H9 (cell line): ENCODE measurements at regions not wholly inside any gene's neighbourhood (a gene's known extent, or its start where the extent isn't known, plus 50 kb on each side); places are given as distances from the start of the nearest gene placed in this dataset.

ENCODE experiments used
- DNase-seq: peaks from one replicate; pipeline ENCODE4 v3.0.0-alpha.2; 2017
- H2AFZ ChIP-seq: one replicate; pipeline ENCODE4 v1.6.1; 2013; ENCODE audit warnings: mild to moderate bottlenecking, low read length, control low read depth, moderate library complexity
- H2AK5ac ChIP-seq: 2 replicates; pipeline ENCODE4 v1.6.1; 2013; ENCODE audit warnings: low read length, control low read depth, mixed read lengths; ENCODE audit not compliant: insufficient read length
- H2BK120ac ChIP-seq: one replicate; pipeline ENCODE4 v1.6.1; 2013; ENCODE audit warnings: low read depth, mild to moderate bottlenecking, low read length, control low read depth, inconsistent platforms; ENCODE audit not compliant: poor library complexity, severe bottlenecking
- H2BK12ac ChIP-seq: 2 replicates; pipeline ENCODE4 v1.6.1; 2013; ENCODE audit warnings: low read length, control low read depth, mixed read lengths, low read depth; ENCODE audit not compliant: insufficient read length
- H2BK15ac ChIP-seq: 2 replicates; pipeline ENCODE4 v1.6.1; 2013; ENCODE audit warnings: low read depth, low read length, control low read depth
- H2BK20ac ChIP-seq: one replicate; pipeline ENCODE4 v1.6.1; 2013; ENCODE audit warnings: low read depth, mild to moderate bottlenecking, low read length, control low read depth, inconsistent platforms; ENCODE audit not compliant: poor library complexity, severe bottlenecking
- H2BK5ac ChIP-seq: 2 replicates; pipeline ENCODE4 v1.6.1; 2013; ENCODE audit warnings: low read length, control low read depth, mixed read lengths; ENCODE audit not compliant: insufficient read length
- H3K14ac ChIP-seq: 2 replicates; pipeline ENCODE4 v1.6.1; 2013; ENCODE audit warnings: low read length, control low read depth; ENCODE audit not compliant: insufficient read depth
- H3K18ac ChIP-seq: 2 replicates; pipeline ENCODE4 v1.6.1; 2013; ENCODE audit warnings: low read depth, mild to moderate bottlenecking, mixed read lengths, low read length, control low read depth; ENCODE audit not compliant: insufficient read length
- H3K23ac ChIP-seq: 2 replicates; pipeline ENCODE4 v1.6.1; 2013; ENCODE audit warnings: low read length, control low read depth, mixed read lengths, low read depth; ENCODE audit not compliant: insufficient read length
- H3K23me2 ChIP-seq: 2 replicates; pipeline ENCODE4 v1.6.1; 2013; ENCODE audit warnings: low read depth, mild to moderate bottlenecking, mixed read lengths, low read length, control low read depth; ENCODE audit not compliant: insufficient read length, poor library complexity, severe bottlenecking
- H3K27ac ChIP-seq: 2 replicates; pipeline ENCODE4 v1.5.1; 2013; ENCODE audit warnings: low read length, control low read depth, mixed read lengths, low read depth; ENCODE audit not compliant: insufficient read length
- H3K27me3 ChIP-seq: 2 replicates; pipeline ENCODE4 v1.6.1; 2013; ENCODE audit warnings: low read length, control low read depth, inconsistent platforms; ENCODE audit not compliant: insufficient read depth
- H3K4ac ChIP-seq: 2 replicates; pipeline ENCODE4 v1.6.1; 2013; ENCODE audit warnings: low read depth, mild to moderate bottlenecking, control low read depth, inconsistent platforms, low read length, moderate library complexity
- H3K4me1 ChIP-seq: 2 replicates; pipeline ENCODE4 v1.6.1; 2013; ENCODE audit warnings: low read length, control low read depth, inconsistent platforms; ENCODE audit not compliant: insufficient read depth
- H3K4me2 ChIP-seq: 2 replicates; pipeline ENCODE4 v1.6.1; 2013; ENCODE audit warnings: low read length, control low read depth, mixed read lengths; ENCODE audit not compliant: insufficient read length, insufficient read depth
- H3K56ac ChIP-seq: 2 replicates; pipeline ENCODE4 v1.6.1; 2013; ENCODE audit warnings: low read depth, mild to moderate bottlenecking, mixed read lengths, low read length, control low read depth; ENCODE audit not compliant: insufficient read length
- H3K79me1 ChIP-seq: 2 replicates; pipeline ENCODE4 v1.6.1; 2013; ENCODE audit warnings: low read depth, mild to moderate bottlenecking, moderate library complexity, low read length, control low read depth, inconsistent platforms; ENCODE audit not compliant: insufficient read depth, poor library complexity, severe bottlenecking
- H3K79me2 ChIP-seq: 2 replicates; pipeline ENCODE4 v1.6.1; 2013; ENCODE audit warnings: low read length, control low read depth, inconsistent platforms; ENCODE audit not compliant: insufficient read depth
- H3K9ac ChIP-seq: 2 replicates; pipeline ENCODE4 v1.6.1; 2013; ENCODE audit warnings: low read length, control low read depth, mixed read lengths; ENCODE audit not compliant: insufficient read length; ENCODE audit errors: extremely low read depth
- H3K9me3 ChIP-seq: one replicate; pipeline ENCODE4 v1.6.1; 2013; ENCODE audit warnings: low read depth, low read length, inconsistent platforms; ENCODE audit not compliant: control insufficient read depth
- H3T11ph ChIP-seq: one replicate; pipeline ENCODE4 v1.6.1; 2013; ENCODE audit warnings: mild to moderate bottlenecking, low read length, control low read depth, inconsistent platforms
- H4K20me1 ChIP-seq: one replicate; pipeline ENCODE4 v1.6.1; 2013; ENCODE audit not compliant: control insufficient read depth, insufficient read length, insufficient read depth
- H4K5ac ChIP-seq: 2 replicates; pipeline ENCODE4 v1.6.1; 2013; ENCODE audit warnings: low read depth, mild to moderate bottlenecking, mixed read lengths, low read length, control low read depth; ENCODE audit not compliant: insufficient read length
- H4K8ac ChIP-seq: replicated peaks from 2 replicates; pipeline ENCODE4 v1.6.1; 2013; ENCODE audit warnings: low read length, control low read depth, mixed read lengths, low read depth; ENCODE audit not compliant: insufficient read length
- H4K91ac ChIP-seq: 2 replicates; pipeline ENCODE4 v1.6.1; 2013; ENCODE audit warnings: low read depth, mild to moderate bottlenecking, moderate library complexity, mixed read lengths, low read length, control low read depth; ENCODE audit not compliant: insufficient read length
- H3K27ac Mint-ChIP-seq, 3 experiments: 2 replicates in 2 of 3; 3 replicates in 1 of 3; pipeline ENCODE4 v1.8.0; 2020 to 2021; ENCODE audit warnings: mixed read lengths in 3 of 3, mild to moderate bottlenecking in 1 of 3, moderate library complexity in 1 of 3
- H3K27me3 Mint-ChIP-seq: 2 replicates; pipeline ENCODE4 v1.8.0; 2021; ENCODE audit warnings: low read depth, mild to moderate bottlenecking, moderate library complexity, mixed read lengths
- H3K36me3 Mint-ChIP-seq, 3 experiments: 2 replicates in 2 of 3; 3 replicates in 1 of 3; pipeline ENCODE4 v1.8.0; 2020 to 2021; ENCODE audit warnings: low read depth in 3 of 3, mixed read lengths in 3 of 3; ENCODE audit not compliant: insufficient read depth in 1 of 3
- H3K4me1 Mint-ChIP-seq, 2 experiments: 2 replicates each; pipeline ENCODE4 v1.8.0; 2020; ENCODE audit warnings: mixed read lengths in 2 of 2
- H3K4me3 Mint-ChIP-seq, 2 experiments: 2 replicates in 1 of 2; 3 replicates in 1 of 2; pipeline ENCODE4 v1.8.0; 2020 to 2021; ENCODE audit warnings: mild to moderate bottlenecking in 2 of 2, mixed read lengths in 2 of 2, moderate library complexity in 1 of 2
- H3K9me3 Mint-ChIP-seq, 2 experiments: 2 replicates in 1 of 2; 3 replicates in 1 of 2; pipeline ENCODE4 v1.8.0; 2020; ENCODE audit warnings: mild to moderate bottlenecking in 2 of 2, mixed read lengths in 2 of 2, moderate library complexity in 1 of 2
- CTCF ChIP-seq: fragments of 200-600 bp; sonication (generic); conservative IDR thresholded peaks from 3 replicates; pipeline ENCODE4 v1.8.0; 2021; ENCODE audit warnings: antibody characterized with exemption, mild to moderate bottlenecking
- WGBS: extraction: QIAGEN DNeasy Blood & Tissue Kit; methylation state at CpG from one replicate; pipeline ENCODE4 v1.1.7; 2013; ENCODE audit warnings: missing lambda C conversion rate, low lambda C conversion rate, mixed read lengths; ENCODE audit not compliant: insufficient read length; ENCODE audit errors: extremely low coverage; 5-methylcytosine and 5-hydroxymethylcytosine counted together

GRCh38 chr18:46411867-46412690 lies 244.9 kb downstream of the LOXHD1 start:
- peaks cover 24% of the 10 kb centered on the region for H3K4me1 ChIP-seq

More at GRCh38 chr18:46411867-46412690, 244.9 kb downstream of the LOXHD1 start:
- TF ChIP-seq CTCF = no peak
- Histone ChIP-seq H2BK5ac (no peak overlapping the region), H3K79me2 (no peaks in the 10 kb centered on the region), H3K23me2 (no peaks in the 10 kb centered on the region), H3K27me3 (no peaks in the 10 kb centered on the region), H4K8ac (no peak overlapping the region), H3K23ac (no peak overlapping the region), H3K14ac (no peak overlapping the region; the same call in 1 of the 2 replicates), H2BK120ac (no peak overlapping the region), H3K9ac (no peak overlapping the region), H2BK20ac (no peak overlapping the region), H3K56ac (no peak overlapping the region), H3K4me2 (no peak overlapping the region), H2BK12ac (no peak overlapping the region), H4K5ac (no peak overlapping the region), H3K27ac (no peak overlapping the region), H2BK15ac (no peak overlapping the region), H4K91ac (no peak overlapping the region), H3K79me1 (no peaks in the 10 kb centered on the region), H4K20me1 (no peaks in the 10 kb centered on the region), H3T11ph (no peak overlapping the region), H2AFZ (no peak overlapping the region), H2AK5ac (no peak overlapping the region), H3K18ac (no peak overlapping the region), H3K4ac (no peak overlapping the region), H3K9me3 (no peaks in the 10 kb centered on the region)
- Mint-ChIP-seq H3K36me3 (no peaks in the 10 kb centered on the region), H3K4me1 (peaks cover 51 to 58% of the 10 kb centered on the region in 2 experiments), H3K27ac (peak overlapping the region; percentile 34 to 63 (median 35); a peak in 2 of 7 replicates), H3K9me3 (no peaks in the 10 kb centered on the region; a peak in 2 of 5 replicates), H3K4me3 (no peak overlapping the region; a peak in 1 of 5 replicates), H3K27me3 (peaks cover 4% of the 10 kb centered on the region)
- DNase-seq = peak; percentile 41
- no CpG with 5 or more reads among the region's 6 CpGs for WGBS
